ACHN (cell line): ENCODE measurements at regions not wholly inside any gene's neighbourhood (a gene's known extent, or its start where the extent isn't known, plus 50 kb on each side); places are given as distances from the start of the nearest gene placed in this dataset.
"Not testable (repeated sequence)": the region's sequence is repeated elsewhere in the genome, so short reads cannot be mapped to it uniquely, and the experiment has no call there.

Source experiments
- DNase-seq: peaks from one replicate; pipeline ENCODE4 v3.0.0-alpha.2; 2015
- in situ Hi-C: cut with HindIII; loops from 2 replicates; pipeline ENCODE4 v1.10.0; 2017; ENCODE audit warnings: low sequenced_read_pairs, low pct_ligation_motif_present, low pct_unique_long_range_greater_than_20kb

DNA sequence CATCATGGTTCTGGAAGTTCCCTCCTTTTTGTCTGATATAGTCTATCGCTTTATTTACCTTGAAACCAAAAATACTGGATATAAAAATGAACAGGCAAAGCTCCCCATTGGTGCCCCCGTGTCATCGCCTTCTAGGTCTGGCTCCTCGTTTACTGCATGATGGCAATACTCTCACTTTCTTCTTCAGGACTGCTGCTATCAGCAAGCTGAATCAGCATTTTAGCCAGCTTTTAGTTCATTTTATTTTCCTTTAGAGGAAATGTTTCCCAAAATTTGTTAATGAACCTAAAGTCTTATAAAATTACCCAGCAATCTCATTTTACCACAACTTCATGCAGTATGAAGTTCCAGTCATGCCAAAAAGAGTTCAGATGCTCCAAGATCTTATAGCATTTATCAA, 80.5 kb downstream of the ZIC3 start:
- in situ Hi-C loops: no loop called here
- no peak for DNase-seq

- no peak for DNase-seq
- in situ Hi-C loops: no loop called here
Measured at GRCh38 chrX:137651647-137652046, 85.7 kb downstream of the ZIC3 start.

DNA sequence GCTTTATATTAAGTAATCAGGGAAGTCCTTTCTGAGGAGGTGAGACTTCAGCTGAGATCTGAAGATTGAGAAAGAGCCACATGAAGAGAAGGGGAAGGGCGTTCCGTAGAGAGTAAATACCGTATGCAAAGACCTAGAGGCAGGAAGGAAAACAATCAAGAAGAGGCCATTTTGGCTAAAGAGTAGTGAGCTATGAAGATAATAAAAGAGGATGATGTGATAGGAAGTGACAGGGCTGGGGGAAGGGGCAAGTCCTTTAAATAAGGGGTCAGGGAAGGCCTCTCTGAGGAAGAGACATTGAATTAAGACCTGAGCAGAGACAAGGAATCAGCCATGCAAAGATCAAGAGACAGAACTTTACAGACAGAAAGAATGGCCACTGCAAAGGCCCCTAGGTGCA, 86.2 kb downstream of the ZIC3 start:
- no peak for DNase-seq
- in situ Hi-C loops: no loop called here

DNA sequence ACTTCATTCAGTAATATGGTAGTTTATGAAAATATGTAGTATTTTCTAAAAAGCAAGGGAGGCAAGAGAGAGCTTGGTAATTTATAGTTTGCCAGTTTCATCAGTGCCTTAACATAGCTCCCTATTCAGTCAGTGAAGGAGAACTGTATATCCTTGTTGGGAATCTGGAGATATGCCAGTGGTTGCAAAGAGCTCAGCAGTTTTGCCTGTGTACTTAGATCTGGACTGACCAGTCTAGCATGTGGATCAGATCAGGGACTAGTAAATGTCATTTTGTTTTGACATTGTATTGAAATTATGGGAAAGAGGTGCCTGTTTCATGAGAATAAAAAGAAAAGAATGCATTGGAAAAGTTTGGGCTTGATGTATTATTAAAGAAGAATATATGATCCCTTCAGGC, 88.6 kb downstream of the ZIC3 start:
- in situ Hi-C loops: no loop called here

GRCh38 chrX:137667776-137668175, 101.8 kb downstream of the ZIC3 start:
- no peak for DNase-seq
- in situ Hi-C loops: no loop called here

More for the DNA sequence above, 88.6 kb downstream of the ZIC3 start:
- no peak for DNase-seq

- no peak for DNase-seq
- in situ Hi-C loops: no loop called here
Measured at GRCh38 chrX:137684591-137684990, 118.7 kb downstream of the ZIC3 start.

DNA sequence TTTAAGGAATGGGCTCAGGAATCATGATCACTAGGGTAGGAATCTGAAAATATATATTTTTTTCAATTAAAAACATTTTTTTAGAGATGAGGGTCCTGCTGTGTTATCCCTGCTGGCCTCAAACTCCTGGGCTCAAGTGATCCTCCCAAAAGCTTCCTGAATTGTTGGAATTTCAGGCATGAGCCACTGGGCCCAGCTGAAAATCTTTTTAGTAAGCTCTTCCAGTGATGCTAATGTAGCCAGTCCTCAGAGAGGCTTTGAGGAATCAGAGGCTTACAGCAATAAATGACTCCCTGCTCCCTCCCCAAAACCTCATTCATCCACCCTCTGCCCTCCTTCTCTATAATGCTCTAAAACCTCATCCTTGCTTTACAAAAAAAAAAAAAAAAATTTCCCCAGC, 129.5 kb downstream of the ZIC3 start:
- DNase-seq: no peak
- in situ Hi-C loops: no loop called here

DNA sequence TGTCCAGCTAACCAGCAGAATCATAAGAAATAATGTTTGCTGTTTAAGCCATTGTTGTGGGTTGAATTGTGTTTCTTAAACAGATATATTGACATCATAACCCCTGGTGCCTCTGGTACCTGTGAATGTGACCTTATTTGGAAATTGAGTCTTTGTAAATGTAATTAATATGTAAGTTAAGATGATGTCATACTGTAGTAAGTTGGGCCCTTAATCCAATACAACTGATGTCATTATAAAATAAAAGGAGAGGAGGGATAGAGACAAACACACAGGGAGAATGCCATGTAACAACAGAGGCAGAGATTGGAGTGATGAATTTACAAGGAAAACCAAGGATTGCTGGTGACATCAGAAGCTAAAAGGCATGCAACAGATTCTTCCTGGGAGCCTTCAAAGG, 141.4 kb downstream of the ZIC3 start:
- in situ Hi-C loops: no loop called here
- no peak for DNase-seq

DNA sequence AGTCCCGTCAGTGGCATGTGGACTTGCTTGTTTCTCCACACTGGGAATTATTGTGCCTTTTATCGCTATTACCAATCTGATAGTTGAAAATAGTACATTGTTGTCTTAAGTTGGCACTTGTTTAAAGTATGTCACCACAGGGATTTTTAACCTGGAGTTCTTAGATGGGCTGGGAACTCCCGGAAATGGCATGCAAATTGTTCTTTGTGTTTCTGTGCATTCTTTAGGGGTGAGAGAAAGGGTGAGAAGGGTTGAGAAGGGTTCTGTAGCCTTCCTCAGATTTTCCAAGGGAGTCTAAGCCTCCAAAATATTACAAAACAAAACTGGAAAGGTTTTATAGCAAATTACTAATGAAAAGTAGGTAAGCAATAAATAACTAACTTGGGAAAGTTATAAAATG, 176.9 kb downstream of the ZIC3 start:
- in situ Hi-C loops: no loop called here

DNA sequence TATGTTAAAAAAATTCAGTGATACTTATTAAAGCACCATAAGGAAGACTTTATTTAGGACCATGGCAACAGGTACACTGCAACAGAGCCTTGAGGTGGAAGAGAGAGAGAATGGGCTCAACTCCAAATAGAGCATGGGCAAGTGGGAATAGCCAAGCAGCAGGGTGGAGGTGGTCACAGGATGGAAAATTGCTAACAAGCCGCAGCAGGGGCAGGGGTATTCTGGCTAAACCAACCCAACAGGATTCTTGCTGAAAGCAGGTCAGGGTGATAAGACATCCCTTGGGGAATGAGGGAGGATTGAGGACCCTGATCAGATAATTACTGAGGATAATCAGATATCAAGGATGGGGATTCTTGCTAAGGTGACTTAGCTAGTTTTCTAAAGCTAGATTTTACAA, 177.5 kb downstream of the ZIC3 start:
- no peak for DNase-seq
- in situ Hi-C loops: no loop called here

More for the DNA sequence above, 176.9 kb downstream of the ZIC3 start:
- no peak for DNase-seq

- in situ Hi-C loops: no loop called here
- no peak for DNase-seq
Measured at GRCh38 chrX:137746289-137746688, 180.4 kb downstream of the ZIC3 start.

DNA sequence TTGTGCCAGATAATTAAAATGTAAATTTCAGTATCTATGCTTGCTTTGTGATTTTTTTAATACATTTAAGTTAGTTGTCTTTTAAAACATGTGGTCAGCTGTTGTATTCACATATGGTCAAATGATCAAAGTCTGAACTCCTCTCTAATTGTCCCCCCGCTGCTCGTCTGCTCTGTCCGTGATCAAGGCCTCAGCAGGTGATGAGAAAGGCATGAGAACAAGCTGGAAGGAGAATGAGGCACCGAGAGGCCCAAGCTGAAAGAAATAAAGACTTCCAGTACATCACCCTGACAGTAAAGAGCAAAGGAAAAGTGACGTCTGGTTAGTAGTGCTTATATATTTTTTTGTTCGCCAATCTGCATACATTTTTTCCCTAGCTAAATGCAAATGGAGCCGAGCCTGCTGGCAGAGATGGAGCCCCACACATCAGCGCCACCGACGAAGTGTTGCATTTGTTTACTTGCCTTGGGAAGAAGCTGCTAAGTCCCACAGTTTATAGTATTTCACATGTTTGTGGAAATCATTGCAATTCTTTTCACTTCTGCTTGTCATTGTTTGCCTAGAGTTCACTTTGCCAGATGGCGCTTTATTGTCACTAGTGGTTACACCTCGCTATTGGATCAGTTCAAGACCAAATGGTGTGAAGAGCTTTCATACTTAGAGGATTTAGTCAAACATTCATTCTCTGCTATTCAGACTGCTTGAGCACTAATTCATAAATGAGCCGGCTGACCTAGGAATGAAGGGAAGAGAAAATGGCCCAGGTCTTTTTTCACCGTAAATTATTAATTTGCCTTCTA, 181.5 kb downstream of the ZIC3 start:
- no peak for DNase-seq
- in situ Hi-C loops: no loop called here

DNA sequence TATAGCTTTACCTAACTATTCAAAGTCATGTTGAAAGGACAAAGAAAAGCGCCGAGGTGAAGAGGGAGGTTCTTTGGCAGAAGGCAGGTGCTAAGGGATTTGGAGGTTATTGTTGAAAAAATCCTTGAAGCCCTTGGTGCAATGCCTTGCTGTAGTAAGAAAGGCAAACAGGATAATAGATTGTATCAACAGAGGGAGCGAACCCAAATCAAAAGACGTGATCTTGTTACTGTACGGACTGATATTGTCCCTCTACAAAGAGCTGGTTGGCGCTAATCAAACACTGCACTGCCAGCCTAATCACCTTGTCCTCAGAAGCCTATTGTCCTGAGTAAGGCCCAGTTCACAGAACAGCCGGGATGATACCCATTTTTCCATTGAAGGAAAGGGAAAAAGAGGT, 182.9 kb downstream of the ZIC3 start:
- no peak for DNase-seq
- in situ Hi-C loops: no loop called here

DNA sequence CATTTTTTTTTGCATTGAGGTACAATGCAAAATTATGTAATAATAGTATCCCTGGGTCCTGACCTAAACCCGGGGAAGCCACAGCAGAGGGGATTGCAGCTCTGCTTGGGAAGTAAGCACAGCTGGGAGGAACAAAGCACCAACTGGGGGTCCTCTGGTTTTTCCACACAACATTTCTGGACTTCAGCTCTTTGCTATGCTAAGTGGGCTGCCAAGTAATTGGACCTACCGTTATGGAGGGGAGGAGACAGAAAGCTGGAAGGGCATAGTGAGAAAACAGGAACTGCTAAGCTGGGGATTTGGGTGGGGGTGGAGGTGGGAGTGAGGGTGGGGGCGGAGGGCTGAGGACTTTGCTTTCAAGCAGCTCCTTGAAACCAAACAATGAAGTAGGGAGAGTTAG, 183.3 kb downstream of the ZIC3 start:
- DNase-seq: no peak
- in situ Hi-C loops: no loop called here

GRCh38 chrX:137771537-137771936, 205.6 kb downstream of the ZIC3 start:
- in situ Hi-C loops: no loop called here
- DNase-seq: no peak

- in situ Hi-C loops: no loop called here
- DNase-seq: no peak
Measured at GRCh38 chrX:137792214-137792613, 226.3 kb downstream of the ZIC3 start.

- in situ Hi-C loops, DNase-seq: not testable (repeated sequence)
Measured at GRCh38 chrX:137797926-137798325, 232.0 kb downstream of the ZIC3 start.

- DNase-seq: no peak
- in situ Hi-C loops: no loop called here
Measured at GRCh38 chrX:137823257-137823656, 257.3 kb downstream of the ZIC3 start.

DNA sequence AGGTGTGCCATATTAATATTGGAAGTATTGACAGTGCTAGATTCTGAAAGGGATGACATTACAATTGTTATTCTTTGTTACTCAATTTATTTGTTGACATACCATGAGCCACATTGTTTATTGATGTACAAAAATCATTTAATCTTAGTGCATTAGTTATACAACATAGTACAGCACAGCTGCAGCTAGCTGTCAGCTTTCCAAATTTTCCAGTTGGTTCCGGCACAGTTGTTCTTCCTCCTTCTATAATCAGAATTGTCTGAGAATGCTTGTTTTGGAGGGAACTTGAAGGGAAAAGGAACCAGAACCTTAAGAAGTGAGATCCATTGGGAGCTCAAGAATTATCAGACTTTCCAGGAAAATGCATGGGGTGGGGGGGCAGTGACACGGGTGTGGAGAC, 281.4 kb downstream of the ZIC3 start:
- DNase-seq: no peak
- in situ Hi-C loops: no loop called here

DNA sequence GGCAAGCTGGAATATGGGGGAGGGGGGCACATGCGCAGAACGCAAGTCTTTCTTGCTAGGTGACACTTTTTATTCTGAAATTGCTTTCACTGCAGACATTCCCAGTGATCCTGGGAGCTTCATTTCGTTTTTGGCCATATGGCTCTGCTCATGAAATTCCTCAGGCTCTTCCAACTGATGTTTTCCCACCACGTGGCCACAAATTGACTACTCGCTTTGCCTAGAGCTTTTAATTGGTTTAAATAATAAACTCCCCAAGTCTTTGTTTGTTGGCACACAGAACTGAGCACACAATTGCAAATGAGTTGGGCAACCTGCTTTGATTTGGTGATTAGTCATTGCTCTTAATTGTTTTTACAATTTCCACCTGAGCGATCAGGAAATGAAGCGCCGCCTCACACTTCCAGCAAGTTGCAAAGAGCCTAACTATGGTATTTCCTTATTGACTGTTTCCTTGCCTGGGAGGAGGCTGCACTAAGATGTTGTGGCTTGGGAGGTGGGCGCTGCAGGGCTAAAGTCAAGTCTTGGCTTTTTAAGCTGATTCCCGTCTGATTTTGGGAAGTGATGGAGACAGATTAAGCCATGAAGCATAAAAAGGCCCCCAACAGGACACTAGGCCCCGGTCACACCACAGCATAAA, 282.5 kb downstream of the ZIC3 start:
- no peak for DNase-seq
- in situ Hi-C loops: no loop called here
